Vagina (tissue), 2 donors: ENCODE measurements at regions not wholly inside any gene's neighbourhood (a gene's known extent, or its start where the extent isn't known, plus 50 kb on each side); places are given as distances from the start of the nearest gene placed in this dataset.
"Not testable (repeated sequence)": the region's sequence is repeated elsewhere in the genome, so short reads cannot be mapped to it uniquely, and the experiment has no call there.

Source experiments
- CTCF ChIP-seq, 3 experiments: fragments of 450-650 bp in 2 of 3; fragments of 200-600 bp in 1 of 3; sonication (generic) in 1 of 3; IDR thresholded peaks; one replicate each; pipeline ENCODE4 v1.5.1; 2017 to 2019; ENCODE audit warnings: antibody characterized with exemption in 3 of 3, mild to moderate bottlenecking in 2 of 3, moderate library complexity in 2 of 3
- POLR2A ChIP-seq, 2 donors: fragments of 450-650 bp; IDR thresholded peaks; one replicate each; pipeline ENCODE4 v1.6.1; 2017; ENCODE audit warnings: antibody characterized with exemption in 2 of 2, mild to moderate bottlenecking in 2 of 2, moderate library complexity in 2 of 2

- not testable (repeated sequence) for TF ChIP-seq CTCF, POLR2A (IDR thresholded peaks at IDR 0.05)
These were observed 456.8 kb downstream of the RPIA start for GRCh38 chr2:89148256-89148655.
